OCI-LY3 (cell line): ENCODE measurements at regions not wholly inside any gene's neighbourhood (a gene's known extent, or its start where the extent isn't known, plus 50 kb on each side); places are given as distances from the start of the nearest gene placed in this dataset.

ENCODE experiments used
- H2AFZ ChIP-seq: fragments of 200-600, 300-600 bp; shearing (Covaris generic); 2 replicates; pipeline ENCODE4 v1.6.0; 2014; ENCODE audit warnings: antibody characterized with exemption, low read depth, low read length
- H3K27ac ChIP-seq: fragments of 200-600, 300-600 bp; sonication (generic); 2 replicates; pipeline ENCODE4 v1.5.1; 2014; ENCODE audit warnings: mild to moderate bottlenecking, low read length, moderate library complexity, mixed read lengths
- H3K27me3 ChIP-seq: fragments of 200-600, 300-600 bp; sonication (generic); 2 replicates; pipeline ENCODE4 v1.6.1; 2014; ENCODE audit warnings: low read depth, low read length, mixed read lengths
- H3K36me3 ChIP-seq: fragments of 200-600, 300-600 bp; sonication (generic); replicated peaks from 2 replicates; pipeline ENCODE3; 2014; ENCODE audit warnings: low read depth, low read length, mixed read lengths
- H3K4me1 ChIP-seq: fragments of 300-600, 200-600 bp; sonication (generic); 2 replicates; pipeline ENCODE4 v1.6.1; 2014; ENCODE audit warnings: low read length, mixed read lengths
- H3K4me2 ChIP-seq: fragments of 200-600, 300-600 bp; sonication (generic); 2 replicates; pipeline ENCODE4 v1.6.1; 2014; ENCODE audit warnings: low read length, mixed read lengths
- H3K4me3 ChIP-seq: fragments of 300-600, 200-600 bp; sonication (generic); 2 replicates; pipeline ENCODE4 v1.5.1; 2014; ENCODE audit warnings: antibody characterized with exemption, mild to moderate bottlenecking, low read length, moderate library complexity
- H3K79me2 ChIP-seq: fragments of 300-600, 200-600 bp; shearing (Covaris generic); 2 replicates; pipeline ENCODE4 v1.6.1; 2014; ENCODE audit warnings: mild to moderate bottlenecking, low read length, mixed read lengths
- H3K9ac ChIP-seq: fragments of 300-600, 200-600 bp; shearing (Covaris generic); 2 replicates; pipeline ENCODE4 v1.6.0; 2014; ENCODE audit warnings: mild to moderate bottlenecking, low read length, moderate library complexity
- H3K9me3 ChIP-seq: fragments of 200-600, 300-600 bp; shearing (Covaris generic); 2 replicates; pipeline ENCODE4 v1.6.1; 2014; ENCODE audit warnings: low read length, mixed read lengths; ENCODE audit not compliant: insufficient read depth
- H4K20me1 ChIP-seq: fragments of 200-600, 300-600 bp; sonication (generic); 2 replicates; pipeline ENCODE4 v1.6.1; 2016; ENCODE audit warnings: low read length, mixed read lengths; ENCODE audit not compliant: insufficient read depth
- CTCF ChIP-seq: fragments of 200-600, 300-600 bp; sonication (generic); IDR thresholded peaks from 2 replicates; pipeline ENCODE4 v1.5.1; 2014; ENCODE audit warnings: antibody characterized with exemption, low read length, low read depth
- EZH2phosphoT487 ChIP-seq: fragments of 200-600 bp; shearing (Covaris generic); IDR thresholded peaks from 2 replicates; pipeline ENCODE4 v1.6.1; 2018; ENCODE audit warnings: antibody characterized with exemption, mixed run types, low read depth

- TF ChIP-seq EZH2phosphoT487 = no peak
- no peak for TF ChIP-seq CTCF
- Histone ChIP-seq H4K20me1 (no peaks in the 10 kb centered on the region), H2AFZ (no peak overlapping the region), H3K4me2 (no peak overlapping the region), H3K36me3 (no peaks in the 10 kb centered on the region), H3K9me3 (no peaks in the 10 kb centered on the region; the same call in 1 of the 2 replicates), H3K9ac (no peak overlapping the region), H3K4me3 (no peak overlapping the region), H3K27ac (no peak overlapping the region), H3K4me1 (peaks cover 5% of the 10 kb centered on the region), H3K79me2 (no peaks in the 10 kb centered on the region), H3K27me3 (peaks cover 26% of the 10 kb centered on the region)
These were observed 54.6 kb upstream of the MBP start for GRCh38 chr18:77187189-77187588.

GRCh38 chr18:77191071-77191751, 58.4 kb upstream of the GALR1 start:
- Histone ChIP-seq H3K4me3 (no peak overlapping the region), H2AFZ (no peak overlapping the region), H3K27ac (no peak overlapping the region), H3K4me2 (no peak overlapping the region), H3K9me3 (no peaks in the 10 kb centered on the region; the same call in 1 of the 2 replicates), H4K20me1 (no peaks in the 10 kb centered on the region), H3K79me2 (no peaks in the 10 kb centered on the region), H3K4me1 (no peaks in the 10 kb centered on the region), H3K36me3 (no peaks in the 10 kb centered on the region), H3K9ac (no peak overlapping the region), H3K27me3 (peaks cover 28% of the 10 kb centered on the region)
- no peak for TF ChIP-seq CTCF
- TF ChIP-seq EZH2phosphoT487 = no peak

- H3K27me3 ChIP-seq = peaks cover 9% of the 10 kb centered on the region; the same call in 1 of the 2 replicates
- no peak overlapping the region for H3K4me3 ChIP-seq
- H4K20me1 ChIP-seq = no peaks in the 10 kb centered on the region
- no peak overlapping the region for H2AFZ ChIP-seq
- no peaks in the 10 kb centered on the region for H3K79me2 ChIP-seq
- no peak overlapping the region for H3K27ac ChIP-seq
- TF ChIP-seq EZH2phosphoT487 = no peak
- TF ChIP-seq CTCF = peak; percentile 40
- no peaks in the 10 kb centered on the region for H3K4me1 ChIP-seq
- H3K4me2 ChIP-seq = no peak overlapping the region
- H3K9me3 ChIP-seq = no peaks in the 10 kb centered on the region
- H3K9ac ChIP-seq = no peak overlapping the region
- no peaks in the 10 kb centered on the region for H3K36me3 ChIP-seq
These were observed 52.6 kb upstream of the GALR1 start for GRCh38 chr18:77197073-77197472.

GRCh38 chr18:77198663-77199062, 51.0 kb upstream of the GALR1 start:
- Histone ChIP-seq H3K79me2 (no peaks in the 10 kb centered on the region), H3K4me3 (no peak overlapping the region), H3K27me3 (peaks cover 7% of the 10 kb centered on the region; the same call in 1 of the 2 replicates), H4K20me1 (no peaks in the 10 kb centered on the region), H3K27ac (no peak overlapping the region), H3K4me1 (no peaks in the 10 kb centered on the region), H3K36me3 (no peaks in the 10 kb centered on the region), H3K4me2 (no peak overlapping the region), H3K9ac (no peak overlapping the region), H3K9me3 (no peaks in the 10 kb centered on the region), H2AFZ (no peak overlapping the region)
- TF ChIP-seq CTCF (no peak), EZH2phosphoT487 (no peak)
